GM19455 (cell line): ENCODE measurements at regions not wholly inside any gene's neighbourhood (a gene's known extent, or its start where the extent isn't known, plus 50 kb on each side); places are given as distances from the start of the nearest gene placed in this dataset.

Source experiments
- ATAC-seq: cut with Tn5 transposase; IDR thresholded peaks from one replicate; pipeline ENCODE4 v1.9.1; 2021; ENCODE audit not compliant: unreplicated experiment

GRCh38 chr11:104538313-104538712 lies 359.9 kb downstream of the CASP12 start:
- ATAC-seq, result no peak

- no peak for ATAC-seq
Observed at GRCh38 chr11:104534278-104534677, 364.0 kb downstream of the CASP12 start.

- no peak for ATAC-seq
Observed at GRCh38 chr11:104531894-104532293, 366.4 kb downstream of the CASP12 start.

- ATAC-seq, result no peak
Observed at GRCh38 chr11:104531075-104531474, 367.1 kb upstream of the PDGFD start.

GRCh38 chr11:104529906-104530305 lies 366.0 kb upstream of the PDGFD start:
- ATAC-seq, result no peak

GRCh38 chr11:104529213-104529612 lies 365.3 kb upstream of the PDGFD start:
- no peak for ATAC-seq

- ATAC-seq, result no peak
Observed at GRCh38 chr11:104526006-104526405, 362.1 kb upstream of the PDGFD start.

GRCh38 chr11:104525416-104525815 lies 361.5 kb upstream of the PDGFD start:
- no peak for ATAC-seq

GRCh38 chr11:104524254-104524653 lies 360.3 kb upstream of the PDGFD start:
- no peak for ATAC-seq

GRCh38 chr11:104523611-104524010 lies 359.7 kb upstream of the PDGFD start:
- no peak for ATAC-seq

- no peak for ATAC-seq
Observed at GRCh38 chr11:104522650-104523049, 358.7 kb upstream of the PDGFD start.

- no peak for ATAC-seq
Observed at GRCh38 chr11:104522123-104522522, 358.2 kb upstream of the PDGFD start.

- ATAC-seq, result no peak
Observed at GRCh38 chr11:104510169-104510568, 346.2 kb upstream of the PDGFD start.

- ATAC-seq, result no peak
Observed at GRCh38 chr11:104490182-104490581, 326.2 kb upstream of the PDGFD start.

GRCh38 chr11:104488561-104488960 lies 324.6 kb upstream of the PDGFD start:
- no peak for ATAC-seq

GRCh38 chr11:104487046-104487806 lies 323.3 kb upstream of the PDGFD start:
- ATAC-seq, result no peak

- ATAC-seq, result no peak
Observed at GRCh38 chr11:104484804-104485554, 321.0 kb upstream of the PDGFD start.

GRCh38 chr11:104476898-104477297 lies 313.0 kb upstream of the PDGFD start:
- ATAC-seq, result no peak

- no peak for ATAC-seq
Observed at GRCh38 chr11:104476454-104476853, 312.5 kb upstream of the PDGFD start.

- ATAC-seq, result no peak
Observed at GRCh38 chr11:104467404-104467803, 303.5 kb upstream of the PDGFD start.

- ATAC-seq, result no peak
Observed at GRCh38 chr11:104465321-104465720, 301.4 kb upstream of the PDGFD start.

- ATAC-seq, result no peak
Observed at GRCh38 chr11:104464691-104465090, 300.7 kb upstream of the PDGFD start.
